Chondrocyte (in vitro differentiated cells): ENCODE measurements at regions not wholly inside any gene's neighbourhood (a gene's known extent, or its start where the extent isn't known, plus 50 kb on each side); places are given as distances from the start of the nearest gene placed in this dataset.

Source experiments
- DNase-seq: peaks from one replicate; pipeline ENCODE4 v3.0.0; 2021; ENCODE audit warnings: mixed read lengths, low spot score
- H3K27ac Mint-ChIP-seq: one replicate; pipeline ENCODE4 v1.8.0; 2021; ENCODE audit warnings: mild to moderate bottlenecking, moderate library complexity, mixed read lengths; ENCODE audit not compliant: unreplicated experiment
- H3K27me3 Mint-ChIP-seq: 2 replicates; pipeline ENCODE4 v1.8.0; 2021; ENCODE audit warnings: low read depth, mixed read lengths
- H3K36me3 Mint-ChIP-seq: 2 replicates; pipeline ENCODE4 v1.8.0; 2021; ENCODE audit warnings: low read depth, mixed read lengths
- H3K4me1 Mint-ChIP-seq: 2 replicates; pipeline ENCODE4 v1.8.0; 2021; ENCODE audit warnings: low read depth, mild to moderate bottlenecking, mixed read lengths
- H3K4me3 Mint-ChIP-seq: one replicate; pipeline ENCODE4 v1.8.0; 2021; ENCODE audit warnings: mild to moderate bottlenecking, moderate library complexity, mixed read lengths; ENCODE audit not compliant: unreplicated experiment
- H3K9me3 Mint-ChIP-seq: 2 replicates; pipeline ENCODE4 v1.8.0; 2021; ENCODE audit warnings: low read depth, mixed read lengths
- CTCF ChIP-seq: fragments of 200-600 bp; sonication (generic); IDR thresholded peaks from 2 replicates; pipeline ENCODE4 v1.5.0; 2021; ENCODE audit warnings: antibody characterized with exemption, mild to moderate bottlenecking, moderate library complexity

- TF ChIP-seq CTCF = no peak
- Mint-ChIP-seq H3K4me1 (no peaks in the 10 kb centered on the region), H3K27ac (no peak overlapping the region), H3K36me3 (no peaks in the 10 kb centered on the region), H3K4me3 (no peak overlapping the region), H3K9me3 (no peaks in the 10 kb centered on the region), H3K27me3 (peaks cover 20% of the 10 kb centered on the region)
- no peak for DNase-seq
These were observed 110.7 kb upstream of the PLXNA4 start for GRCh38 chr7:132687016-132687415.

- Mint-ChIP-seq H3K36me3 (no peaks in the 10 kb centered on the region), H3K4me3 (no peak overlapping the region), H3K4me1 (no peaks in the 10 kb centered on the region), H3K9me3 (no peaks in the 10 kb centered on the region), H3K27me3 (peaks cover 20% of the 10 kb centered on the region), H3K27ac (no peak overlapping the region)
- DNase-seq = no peak
- no peak for TF ChIP-seq CTCF
These were observed 109.0 kb upstream of the PLXNA4 start for GRCh38 chr7:132685277-132685676.

GRCh38 chr7:132683896-132684690 lies 107.8 kb upstream of the PLXNA4 start:
- Mint-ChIP-seq H3K36me3 (no peaks in the 10 kb centered on the region), H3K9me3 (no peaks in the 10 kb centered on the region), H3K27me3 (peaks cover 20% of the 10 kb centered on the region), H3K27ac (no peak overlapping the region), H3K4me3 (no peak overlapping the region), H3K4me1 (no peaks in the 10 kb centered on the region)
- DNase-seq = no peak
- peak; percentile 22 for TF ChIP-seq CTCF

GRCh38 chr7:132681951-132682350 lies 105.7 kb upstream of the PLXNA4 start:
- Mint-ChIP-seq H3K4me3 (no peak overlapping the region), H3K36me3 (no peaks in the 10 kb centered on the region), H3K4me1 (no peaks in the 10 kb centered on the region), H3K27ac (no peak overlapping the region), H3K27me3 (peaks cover 12% of the 10 kb centered on the region), H3K9me3 (no peaks in the 10 kb centered on the region)
- TF ChIP-seq CTCF = no peak
- no peak for DNase-seq

- peaks cover 4% of the 10 kb centered on the region for H3K27me3 Mint-ChIP-seq
- DNase-seq = no peak
- no peaks in the 10 kb centered on the region for H3K9me3 Mint-ChIP-seq
- no peaks in the 10 kb centered on the region for H3K4me1 Mint-ChIP-seq
- H3K36me3 Mint-ChIP-seq = no peaks in the 10 kb centered on the region
- H3K27ac Mint-ChIP-seq = no peak overlapping the region
- H3K4me3 Mint-ChIP-seq = no peak overlapping the region
- TF ChIP-seq CTCF = no peak
These were observed 104.3 kb upstream of the PLXNA4 start for GRCh38 chr7:132680590-132680989.
